ENCODE measurements at regions not wholly inside any gene's neighbourhood (a gene's known extent, or its start where the extent isn't known, plus 50 kb on each side); places are given as distances from the start of the nearest gene placed in this dataset.

- no peaks in the 10 kb centered on the region for H4K20me1 ChIP-seq (ENCODE audit: control insufficient read depth, insufficient read depth, insufficient read length)
- H3K79me1 ChIP-seq (ENCODE audit: insufficient read depth, low read depth, low read length, poor library complexity, severe bottlenecking), result no peaks in the 10 kb centered on the region
- no CpG with 5 or more reads among the region's 3 CpGs for WGBS (ENCODE audit: extremely low coverage, insufficient read length, low lambda C conversion rate)
These were observed 83.4 kb upstream of the INPP4B start for GRCh38 chr4:142929526-142929925.

More at GRCh38 chr4:142929526-142929925, 83.4 kb upstream of the INPP4B start:
- no peak overlapping the region for H2BK12ac ChIP-seq (ENCODE audit: insufficient read length, low read depth, low read length)
- H3K27ac ChIP-seq (ENCODE audit: insufficient read length, low read depth, low read length), result no peak overlapping the region
- no peak overlapping the region for H3K4ac ChIP-seq (ENCODE audit: low read depth, low read length)
- no peak overlapping the region for H3K23ac ChIP-seq (ENCODE audit: insufficient read length, low read depth, low read length)
- no peaks in the 10 kb centered on the region for H3K4me1 ChIP-seq (ENCODE audit: insufficient read depth, low read length)
- H2AK5ac ChIP-seq (ENCODE audit: insufficient read length, low read length), result no peak overlapping the region
- no peak overlapping the region for H2AFZ ChIP-seq (ENCODE audit: low read length)
- H3K9ac ChIP-seq (ENCODE audit: extremely low read depth, insufficient read length, low read length), result no peak overlapping the region
- no peaks in the 10 kb centered on the region for H3K9me3 ChIP-seq (ENCODE audit: control insufficient read depth, low read depth, low read length)
- no peaks in the 10 kb centered on the region for H3K27me3 Mint-ChIP-seq (ENCODE audit: low read depth)
- no peak overlapping the region for H4K8ac ChIP-seq (replicated peaks; ENCODE audit: insufficient read length, low read depth, low read length)
- H3K14ac ChIP-seq (ENCODE audit: insufficient read depth, low read length), result no peak overlapping the region
- H3K27ac Mint-ChIP-seq, result no peak overlapping the region
- H3K18ac ChIP-seq (ENCODE audit: insufficient read length, low read depth, low read length), result no peak overlapping the region
- no peaks in the 10 kb centered on the region for H3K9me3 Mint-ChIP-seq
- no peak for TF ChIP-seq CTCF (conservative IDR thresholded peaks at IDR 0.05)
- no peak overlapping the region for H2BK5ac ChIP-seq (ENCODE audit: insufficient read length, low read length)
- no peaks in the 10 kb centered on the region for H3K23me2 ChIP-seq (ENCODE audit: insufficient read length, low read depth, low read length, poor library complexity, severe bottlenecking)
- H3K4me3 Mint-ChIP-seq, result no peak overlapping the region
- DNase-seq, result no peak
- H4K91ac ChIP-seq (ENCODE audit: insufficient read length, low read depth, low read length), result no peak overlapping the region
- no peaks in the 10 kb centered on the region for H3K79me2 ChIP-seq (ENCODE audit: insufficient read depth, low read length)
- no peaks in the 10 kb centered on the region for H3K4me1 Mint-ChIP-seq
- H2BK20ac ChIP-seq (ENCODE audit: low read depth, low read length, poor library complexity, severe bottlenecking), result no peak overlapping the region
- H3K4me2 ChIP-seq (ENCODE audit: insufficient read depth, insufficient read length, low read length), result no peak overlapping the region
- no peaks in the 10 kb centered on the region for H3K27me3 ChIP-seq (ENCODE audit: insufficient read depth, low read length)
- no peak overlapping the region for H2BK15ac ChIP-seq (ENCODE audit: low read depth, low read length)
- H3T11ph ChIP-seq (ENCODE audit: low read length), result no peak overlapping the region
- no peak overlapping the region for H2BK120ac ChIP-seq (ENCODE audit: low read depth, low read length, poor library complexity, severe bottlenecking)
- H3K36me3 Mint-ChIP-seq (ENCODE audit: insufficient read depth in 1 of 3, low read depth in 3 of 3), result no peaks in the 10 kb centered on the region
- H4K5ac ChIP-seq (ENCODE audit: insufficient read length, low read depth, low read length), result no peak overlapping the region
- no peak overlapping the region for H3K56ac ChIP-seq (ENCODE audit: insufficient read length, low read depth, low read length)

Data from H9 (cell line).